ENCODE measurements at regions not wholly inside any gene's neighbourhood (a gene's known extent, or its start where the extent isn't known, plus 50 kb on each side); places are given as distances from the start of the nearest gene placed in this dataset.

GRCh38 chr6:80550748-80551147, 444.3 kb downstream of the BCKDHB start:
- no peak for DNase-seq (ENCODE audit: low read depth)
- no peak overlapping the region for H3K4me3 ChIP-seq (ENCODE audit: low read depth, low read length)
- TF ChIP-seq POLR2A (IDR thresholded peaks at IDR 0.05; ENCODE audit: extremely low read depth, insufficient read length) (no peak), MAX (IDR thresholded peaks at IDR 0.05; ENCODE audit: low read depth, low read length) (no peak), CTCF (IDR thresholded peaks at IDR 0.05; ENCODE audit: low read depth, low read length) (no peak), MYC (IDR thresholded peaks at IDR 0.05; ENCODE audit: low read depth, low read length) (no peak)

GRCh38 chr6:80550281-80550680, 443.8 kb downstream of the BCKDHB start:
- TF ChIP-seq POLR2A (IDR thresholded peaks at IDR 0.05; ENCODE audit: extremely low read depth, insufficient read length) (no peak), MAX (IDR thresholded peaks at IDR 0.05; ENCODE audit: low read depth, low read length) (no peak), CTCF (IDR thresholded peaks at IDR 0.05; ENCODE audit: low read depth, low read length) (no peak)
- H3K4me3 ChIP-seq (ENCODE audit: low read depth, low read length) = no peak overlapping the region
- DNase-seq (ENCODE audit: low read depth) = no peak

GRCh38 chr6:80548532-80548931, 442.1 kb downstream of the BCKDHB start:
- H3K4me3 ChIP-seq (ENCODE audit: low read depth, low read length) = no peak overlapping the region
- no peak for DNase-seq (ENCODE audit: low read depth)
- no peak for TF ChIP-seq MAX (IDR thresholded peaks at IDR 0.05; ENCODE audit: low read depth, low read length)
- TF ChIP-seq POLR2A (IDR thresholded peaks at IDR 0.05; ENCODE audit: extremely low read depth, insufficient read length) = no peak
- TF ChIP-seq CTCF (IDR thresholded peaks at IDR 0.05; ENCODE audit: low read depth, low read length) = no peak
- TF ChIP-seq MYC (IDR thresholded peaks at IDR 0.05; ENCODE audit: low read depth, low read length) = no peak

- DNase-seq (ENCODE audit: low read depth) = no peak
- TF ChIP-seq CTCF (IDR thresholded peaks at IDR 0.05; ENCODE audit: low read depth, low read length) (no peak), MAX (IDR thresholded peaks at IDR 0.05; ENCODE audit: low read depth, low read length) (no peak), POLR2A (IDR thresholded peaks at IDR 0.05; ENCODE audit: extremely low read depth, insufficient read length) (no peak)
These were observed 441.4 kb downstream of the BCKDHB start for GRCh38 chr6:80547827-80548226.

GRCh38 chr6:80544976-80545722, 438.7 kb downstream of the BCKDHB start:
- TF ChIP-seq MYC (IDR thresholded peaks at IDR 0.05; ENCODE audit: low read depth, low read length) (no peak), CTCF (IDR thresholded peaks at IDR 0.05; ENCODE audit: low read depth, low read length) (no peak), MAX (IDR thresholded peaks at IDR 0.05; ENCODE audit: low read depth, low read length) (no peak), POLR2A (IDR thresholded peaks at IDR 0.05; ENCODE audit: extremely low read depth, insufficient read length) (no peak)
- H3K4me3 ChIP-seq (ENCODE audit: low read depth, low read length) = no peak overlapping the region
- no peak for DNase-seq (ENCODE audit: low read depth)

More at GRCh38 chr6:80547827-80548226, 441.4 kb downstream of the BCKDHB start:
- H3K4me3 ChIP-seq (ENCODE audit: low read depth, low read length) = no peak overlapping the region

Data from NB4 (cell line).